ENCODE measurements at regions not wholly inside any gene's neighbourhood (a gene's known extent, or its start where the extent isn't known, plus 50 kb on each side); places are given as distances from the start of the nearest gene placed in this dataset.

GRCh38 chr2:67802824-67803223 is 260.0 kb downstream of the C1D start (continued):
- TF ChIP-seq ETS1 (IDR thresholded peaks at IDR 0.05), result no peak
- TF ChIP-seq EZH2 (IDR thresholded peaks at IDR 0.05; ENCODE audit: low read depth, unreplicated experiment), result no peak
- TF ChIP-seq CREB1 (CRISPR knock-in tag; IDR thresholded peaks at IDR 0.05; ENCODE audit: low read depth), result no peak
- no peak for TF ChIP-seq NANOG (IDR thresholded peaks at IDR 0.05; ENCODE audit: borderline replicate concordance)
- no peak for TF ChIP-seq EZH2phosphoT487 (IDR thresholded peaks at IDR 0.05; ENCODE audit: unreplicated experiment)

GRCh38 chr2:67806816-67807215 is 256.0 kb downstream of the C1D start:
- no peaks in the 10 kb centered on the region for H3K36me3 ChIP-seq (ENCODE audit: insufficient read depth)
- no peaks in the 10 kb centered on the region for H3K79me2 ChIP-seq (replicated peaks; ENCODE audit: insufficient read depth)
- no peaks in the 10 kb centered on the region for H4K20me1 ChIP-seq (replicated peaks; ENCODE audit: insufficient read depth)
- no peaks in the 10 kb centered on the region for H3K4me1 ChIP-seq (ENCODE audit: insufficient read depth)
- H3K27ac ChIP-seq (ENCODE audit: low read depth), result no peak overlapping the region
- H3K4me3 Mint-ChIP-seq, result no peak overlapping the region
- H3K27me3 ChIP-seq (ENCODE audit: insufficient read depth), result no peaks in the 10 kb centered on the region
- DNase-seq (ENCODE audit: low spot score), result no peak
- no peak overlapping the region for H3K27ac Mint-ChIP-seq
- TF ChIP-seq CREB1 (CRISPR knock-in tag; IDR thresholded peaks at IDR 0.05; ENCODE audit: low read depth) (no peak), REST (IDR thresholded peaks at IDR 0.05; ENCODE audit: unreplicated experiment) (no peak), EZH2 (IDR thresholded peaks at IDR 0.05; ENCODE audit: low read depth, unreplicated experiment) (no peak), JUNB (IDR thresholded peaks at IDR 0.05; ENCODE audit: unreplicated experiment) (no peak), EZH2phosphoT487 (IDR thresholded peaks at IDR 0.05; ENCODE audit: unreplicated experiment) (no peak), ZNF462 (CRISPR knock-in tag; IDR thresholded peaks at IDR 0.05) (no peak), CTCF (conservative IDR thresholded peaks at IDR 0.05; ENCODE audit: low read depth in 2 of 2) (no peak), ZNF114 (CRISPR knock-in tag; IDR thresholded peaks at IDR 0.05) (no peak), STAT1 (IDR thresholded peaks at IDR 0.05; ENCODE audit: unreplicated experiment) (no peak)
- no peaks in the 10 kb centered on the region for H3F3A ChIP-seq (replicated peaks; ENCODE audit: low read depth)
- H3K4me2 ChIP-seq, result no peak overlapping the region
- H3K9me3 Mint-ChIP-seq, result peaks cover 4% of the 10 kb centered on the region; the same call in 2 of the 3 replicates
- H3K27me3 Mint-ChIP-seq (ENCODE audit: insufficient read depth, low read depth, poor library complexity), result no peaks in the 10 kb centered on the region
- no peaks in the 10 kb centered on the region for H3K36me3 Mint-ChIP-seq (ENCODE audit: low read depth)
- no peak overlapping the region for H3K4me3 ChIP-seq
- H2AFZ ChIP-seq, result no peak overlapping the region
- 0 out of 2 replicates have a peak, but pooled peaks cover 6% of the 10 kb centered on the region for H3K9me2 ChIP-seq (ENCODE audit: insufficient read depth)
- peaks cover 11% of the 10 kb centered on the region; the same call in 2 of the 3 replicates for H3K4me1 Mint-ChIP-seq
- ATAC-seq, result no peak
